Transverse colon (tissue), 4 donors: ENCODE measurements at regions not wholly inside any gene's neighbourhood (a gene's known extent, or its start where the extent isn't known, plus 50 kb on each side); places are given as distances from the start of the nearest gene placed in this dataset.

ENCODE experiments used
- EP300 ChIP-seq: sonication (generic); formaldehyde crosslinking; IDR thresholded peaks from one replicate; pipeline ENCODE4 v1.6.1; 2017; ENCODE audit warnings: antibody characterized with exemption, low read depth
- POLR2A ChIP-seq: fragments of 450-650 bp; IDR thresholded peaks from one replicate; pipeline ENCODE4 v1.6.1; 2016; ENCODE audit warnings: antibody characterized with exemption, mild to moderate bottlenecking, moderate library complexity
- POLR2AphosphoS5 ChIP-seq, 3 donors: sonication (generic); formaldehyde crosslinking; IDR thresholded peaks; one replicate each; pipeline ENCODE4 v1.6.1; 2016; ENCODE audit warnings: antibody characterized with exemption in 3 of 3
- TF ChIP-seq, protein P1 (sequence below), 5 experiments: fragments of 200-600 bp in 3 of 5; fragments of 450-650 bp in 2 of 5; sonication (generic) in 3 of 5; IDR thresholded peaks; 1 replicate in 2 of 5; 2 replicates in 3 of 5; pipeline ENCODE4 v1.5.1; 2016 to 2017; ENCODE audit warnings: antibody characterized with exemption in 5 of 5, inconsistent platforms in 3 of 5, mild to moderate bottlenecking in 2 of 5, moderate library complexity in 1 of 5

DNA sequence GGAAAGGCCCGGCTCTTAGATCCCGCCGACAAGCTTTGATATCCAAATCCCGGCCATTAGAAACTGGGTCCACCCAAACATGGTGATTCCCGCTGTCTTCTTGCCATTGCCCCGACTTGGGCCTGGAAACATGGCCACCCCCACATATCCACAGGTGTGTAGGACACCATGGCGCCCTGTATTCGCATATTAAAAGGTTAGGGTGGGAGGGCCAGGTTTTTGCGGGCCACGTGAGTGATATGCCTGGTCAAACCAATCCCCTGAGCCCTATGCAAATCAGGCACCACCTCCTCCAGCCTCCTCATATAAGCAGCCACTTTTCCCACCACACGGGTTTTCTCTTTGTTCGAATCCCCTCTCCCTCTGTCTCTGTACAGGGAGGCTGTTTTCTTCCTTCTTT lies 766.4 kb downstream of the UQCRFS1 start:
- TF ChIP-seq, protein P1, sequence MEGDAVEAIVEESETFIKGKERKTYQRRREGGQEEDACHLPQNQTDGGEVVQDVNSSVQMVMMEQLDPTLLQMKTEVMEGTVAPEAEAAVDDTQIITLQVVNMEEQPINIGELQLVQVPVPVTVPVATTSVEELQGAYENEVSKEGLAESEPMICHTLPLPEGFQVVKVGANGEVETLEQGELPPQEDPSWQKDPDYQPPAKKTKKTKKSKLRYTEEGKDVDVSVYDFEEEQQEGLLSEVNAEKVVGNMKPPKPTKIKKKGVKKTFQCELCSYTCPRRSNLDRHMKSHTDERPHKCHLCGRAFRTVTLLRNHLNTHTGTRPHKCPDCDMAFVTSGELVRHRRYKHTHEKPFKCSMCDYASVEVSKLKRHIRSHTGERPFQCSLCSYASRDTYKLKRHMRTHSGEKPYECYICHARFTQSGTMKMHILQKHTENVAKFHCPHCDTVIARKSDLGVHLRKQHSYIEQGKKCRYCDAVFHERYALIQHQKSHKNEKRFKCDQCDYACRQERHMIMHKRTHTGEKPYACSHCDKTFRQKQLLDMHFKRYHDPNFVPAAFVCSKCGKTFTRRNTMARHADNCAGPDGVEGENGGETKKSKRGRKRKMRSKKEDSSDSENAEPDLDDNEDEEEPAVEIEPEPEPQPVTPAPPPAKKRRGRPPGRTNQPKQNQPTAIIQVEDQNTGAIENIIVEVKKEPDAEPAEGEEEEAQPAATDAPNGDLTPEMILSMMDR (IDR thresholded peaks at IDR 0.05) = no peak
- TF ChIP-seq POLR2A = no peak
- no peak for TF ChIP-seq POLR2AphosphoS5 (IDR thresholded peaks at IDR 0.05)
- TF ChIP-seq EP300 = no peak
